ENCODE measurements at regions not wholly inside any gene's neighbourhood (a gene's known extent, or its start where the extent isn't known, plus 50 kb on each side); places are given as distances from the start of the nearest gene placed in this dataset.

DNA sequence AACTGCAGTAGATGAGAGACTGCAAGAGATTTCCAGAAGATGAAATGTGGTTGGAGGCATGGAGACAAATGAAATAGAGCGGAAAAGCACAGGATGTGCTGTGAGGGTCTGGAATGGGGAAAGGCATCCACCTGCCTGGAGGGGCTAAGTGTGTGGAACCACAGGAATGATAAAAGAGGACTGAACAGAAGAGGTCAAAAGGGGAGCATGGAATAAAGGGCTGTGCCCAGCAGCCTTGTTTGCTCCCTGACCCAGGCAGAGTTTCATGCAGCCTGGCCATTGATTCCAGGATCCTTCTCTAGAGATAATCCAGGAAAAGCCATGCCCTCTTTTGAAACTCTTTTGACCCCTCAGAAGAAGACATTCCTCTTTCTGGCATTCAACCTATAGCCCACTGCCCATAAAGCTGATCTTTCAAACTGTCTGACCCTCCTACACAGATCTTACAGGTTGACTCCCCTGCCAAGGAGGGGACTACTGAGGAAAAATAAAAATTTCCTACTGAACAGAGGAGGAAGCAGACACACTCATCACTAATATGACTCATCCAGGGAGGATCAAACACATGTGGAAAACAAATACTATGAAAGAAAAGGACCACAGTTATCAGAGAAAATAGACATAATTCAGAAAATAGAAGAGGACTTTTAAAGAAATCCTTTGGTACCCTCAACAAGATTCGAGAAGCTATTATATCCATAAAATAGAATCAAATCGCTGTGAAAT lies 273.5 kb upstream of the PCSK5 start:
- DNase-seq, result no peak

DNA sequence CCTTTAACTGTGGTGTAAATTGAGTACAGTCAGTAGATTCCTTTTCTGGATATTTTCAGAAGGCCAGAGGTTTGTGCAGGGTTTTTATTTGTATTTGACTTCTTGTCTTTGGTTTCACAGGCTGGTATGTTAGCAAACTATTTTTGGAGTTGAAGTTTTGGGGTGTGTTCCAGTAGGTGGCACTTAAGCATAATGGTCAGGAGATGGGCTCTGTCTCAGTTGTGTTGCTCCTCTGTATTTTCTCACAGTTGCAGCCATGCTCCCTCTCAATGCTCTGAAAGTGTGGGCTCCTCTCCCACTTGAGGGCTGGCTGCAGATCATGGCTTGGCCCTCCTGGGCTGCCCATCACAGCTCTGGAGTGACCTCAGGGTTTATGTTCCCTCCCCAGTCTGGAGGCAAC lies 267.0 kb upstream of the PCSK5 start:
- DNase-seq, result no peak

DNA sequence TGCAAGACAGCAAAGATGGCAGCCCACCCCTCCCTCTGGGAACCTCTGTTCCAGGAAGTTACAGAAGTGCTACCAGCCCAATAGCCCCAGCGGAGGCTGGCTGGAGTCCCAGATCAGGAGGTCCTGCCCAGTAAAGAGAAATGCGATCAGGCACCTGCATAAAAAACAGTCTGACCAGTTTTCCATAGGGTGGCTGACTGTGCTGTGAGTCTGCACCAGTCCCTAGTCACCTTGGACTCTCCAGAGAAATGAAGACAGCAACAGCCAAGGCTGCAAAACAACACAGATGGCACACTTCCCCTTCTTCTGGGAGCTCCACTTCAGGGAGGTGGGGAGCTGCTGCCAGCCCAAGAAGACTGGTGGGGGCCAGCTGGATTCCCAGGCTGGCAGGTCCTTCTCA lies 265.5 kb upstream of the PCSK5 start:
- DNase-seq, result no peak

DNA sequence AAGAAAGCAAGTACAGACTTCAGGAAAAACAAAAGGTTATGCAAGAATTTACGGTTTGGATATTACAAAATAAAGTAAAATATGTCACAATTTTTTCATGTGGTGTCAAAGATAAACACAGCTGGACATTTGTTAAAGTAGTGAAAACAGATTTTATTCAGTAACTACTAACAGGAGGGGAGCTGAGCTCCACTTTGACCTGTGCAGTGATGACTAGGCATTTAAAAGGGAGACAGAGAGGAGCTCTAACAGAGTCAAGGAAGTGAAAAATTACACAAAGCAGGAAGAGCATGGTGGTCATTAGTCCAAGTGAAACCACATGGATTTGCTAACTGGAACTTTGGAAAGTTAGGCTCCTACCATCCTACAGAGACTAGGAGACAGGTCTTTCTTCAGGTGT lies 263.6 kb upstream of the PCSK5 start:
- DNase-seq, result no peak

DNA sequence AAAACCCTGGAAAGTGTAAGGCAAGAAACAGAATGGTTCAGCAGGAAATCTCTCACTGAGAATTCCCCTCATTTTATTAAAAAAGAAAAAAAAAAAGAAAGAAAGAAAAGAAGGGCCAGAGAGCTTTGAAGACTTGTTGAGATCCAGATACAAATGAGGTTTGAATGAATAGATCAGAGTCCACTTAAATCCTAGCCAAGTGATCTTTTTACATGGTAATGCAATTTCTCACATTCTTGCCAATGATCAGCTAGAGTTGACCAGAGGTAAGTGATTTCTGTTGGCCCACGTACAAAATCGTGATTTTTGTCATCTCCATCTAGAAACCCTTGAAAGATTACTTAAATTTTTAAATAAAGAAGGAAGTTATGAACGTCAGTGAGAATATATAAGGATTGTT lies 261.5 kb upstream of the PCSK5 start:
- no peak for DNase-seq

DNA sequence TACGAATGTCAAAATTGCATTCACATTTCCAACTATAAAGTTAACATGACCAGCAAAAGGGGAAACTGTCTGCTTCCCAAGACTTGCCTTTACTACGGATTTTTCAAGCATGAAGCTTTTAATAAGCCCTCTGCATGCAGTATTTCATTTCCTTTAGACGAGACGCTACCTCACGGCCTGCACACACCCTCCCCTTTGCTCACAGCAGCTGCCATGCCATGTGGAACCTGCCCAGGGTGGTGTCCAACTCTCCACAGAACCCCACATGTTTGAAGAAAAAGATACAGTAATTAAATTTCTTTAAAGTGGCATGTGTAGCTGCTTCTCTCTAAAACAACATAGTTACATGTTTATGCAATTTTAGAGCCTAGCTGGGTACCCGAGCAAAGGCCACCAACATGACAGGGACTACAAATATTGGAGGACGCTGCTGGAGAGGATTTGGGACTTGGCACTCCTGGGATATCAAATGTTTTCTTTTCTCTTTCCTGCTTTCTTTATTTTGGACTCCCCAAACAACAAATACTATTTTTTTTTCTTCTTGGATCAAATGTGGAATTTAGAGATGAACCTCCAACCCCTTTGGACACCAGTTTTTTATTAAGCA lies 256.9 kb upstream of the PCSK5 start:
- no peak for DNase-seq

DNA sequence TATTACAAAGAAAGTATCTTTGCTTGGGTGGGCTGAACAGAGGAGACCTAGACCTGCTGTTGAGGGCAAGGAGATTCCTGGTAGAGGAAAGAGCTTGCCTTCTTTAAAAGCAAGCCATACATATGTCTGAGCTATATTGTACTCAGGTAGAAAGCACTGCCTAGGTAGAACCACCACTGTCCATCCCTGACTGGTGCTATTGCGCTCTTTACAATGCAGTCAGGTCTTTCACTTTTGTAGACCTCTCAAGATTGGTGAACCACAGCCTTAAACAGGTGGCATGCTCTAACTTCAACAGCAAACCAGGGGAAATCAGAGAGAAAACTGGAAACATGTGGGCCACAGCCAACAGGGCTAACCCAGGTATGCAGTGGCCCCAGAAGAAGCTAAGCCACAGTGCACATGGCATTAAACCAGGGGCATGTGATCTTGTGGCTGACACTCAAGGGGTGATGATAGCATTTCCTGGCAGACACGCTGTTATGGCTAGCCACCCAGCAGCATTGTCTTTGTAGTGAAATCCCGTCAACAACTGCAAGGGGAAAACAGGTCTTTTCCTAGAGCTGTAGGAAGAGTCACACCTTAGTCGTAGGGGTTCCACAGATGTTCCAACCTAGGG lies 253.9 kb upstream of the PCSK5 start:
- no peak for DNase-seq

DNA sequence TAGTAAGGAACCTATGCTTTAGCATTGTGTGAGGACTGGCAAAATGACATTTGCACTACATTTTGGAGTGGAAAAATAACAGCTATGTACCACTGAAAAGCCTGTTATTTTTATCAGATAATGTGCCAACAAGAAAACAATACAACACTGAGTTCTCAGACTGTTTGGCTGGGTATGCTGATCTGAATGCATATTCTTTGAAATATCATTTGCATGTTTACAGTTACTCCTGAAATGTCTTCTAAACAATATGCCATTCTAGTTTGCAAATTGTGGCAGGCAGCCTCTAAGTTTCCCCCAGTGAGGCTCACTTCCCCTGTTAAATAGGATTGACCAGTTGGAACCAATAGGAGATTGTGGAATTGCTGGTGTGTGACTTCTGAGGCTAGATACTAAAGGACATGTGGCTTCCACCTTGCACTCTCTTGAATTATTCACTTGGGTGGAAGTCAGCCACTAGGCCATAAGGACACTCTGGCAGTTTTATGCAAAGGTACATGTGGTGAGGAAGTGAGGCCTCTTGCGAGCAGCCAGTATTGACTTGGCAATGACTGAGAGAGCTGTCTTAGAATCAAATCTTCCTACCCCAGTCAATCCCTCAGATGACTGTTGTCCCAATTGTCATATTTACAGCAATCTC lies 250.4 kb upstream of the PCSK5 start:
- no peak for DNase-seq

DNA sequence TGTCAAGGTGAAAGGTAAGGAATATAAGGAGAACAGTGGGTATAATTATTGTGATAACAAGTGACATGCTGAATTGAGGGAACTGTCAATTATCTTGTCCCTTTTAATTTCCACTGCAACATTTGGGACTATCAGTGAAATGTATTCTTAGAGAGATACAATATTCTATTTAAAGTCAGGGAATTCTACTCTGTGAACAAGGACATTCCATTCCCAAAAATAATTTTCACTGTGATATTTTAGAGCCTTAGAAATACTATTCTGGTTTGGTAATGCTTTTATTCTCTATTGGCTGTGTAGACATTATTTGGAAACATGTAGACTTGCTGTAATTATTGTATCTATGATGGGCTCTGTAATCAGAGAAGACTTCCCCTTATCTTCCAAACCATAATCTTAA lies 248.0 kb upstream of the PCSK5 start:
- no peak for DNase-seq

DNA sequence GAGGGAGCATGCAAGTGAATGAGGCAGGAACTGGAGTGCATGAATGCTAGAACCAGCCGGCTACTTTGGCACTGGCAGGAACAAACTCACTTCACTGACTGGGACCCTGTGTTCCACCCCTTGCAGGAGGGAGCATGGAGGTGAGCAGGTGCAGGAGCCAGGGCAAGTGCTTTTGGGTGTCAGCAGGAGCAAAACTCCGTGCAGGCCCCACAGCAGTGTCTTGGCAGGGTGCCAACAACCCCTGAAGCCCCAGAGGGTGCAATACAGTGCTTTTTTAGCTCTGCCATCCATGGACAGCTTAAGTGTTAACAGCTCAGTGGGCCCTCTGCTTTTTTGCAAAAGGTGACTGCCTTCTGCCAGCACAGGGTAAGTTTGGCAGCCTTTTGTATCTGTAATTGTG lies 245.8 kb upstream of the PCSK5 start:
- no peak for DNase-seq

DNA sequence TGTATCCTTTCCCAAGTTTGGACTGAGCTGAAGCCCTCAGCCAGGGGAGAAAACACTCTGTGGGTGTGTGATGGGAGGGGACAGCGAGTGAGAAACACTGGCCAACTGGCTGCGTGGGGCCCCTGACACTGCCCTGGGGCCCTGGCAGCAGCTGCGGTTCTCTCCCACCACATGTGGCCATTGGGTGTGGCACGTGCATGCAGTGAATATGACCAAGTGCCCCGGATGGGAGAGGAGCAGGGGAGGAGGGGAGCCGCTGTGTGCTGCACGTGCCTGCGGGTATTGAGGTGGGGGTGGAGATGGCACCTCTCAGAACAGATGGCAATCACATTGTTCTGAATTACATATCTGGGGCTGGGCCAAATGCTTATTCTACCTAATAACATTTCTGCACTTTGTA lies 242.4 kb upstream of the PCSK5 start:
- no peak for DNase-seq

DNA sequence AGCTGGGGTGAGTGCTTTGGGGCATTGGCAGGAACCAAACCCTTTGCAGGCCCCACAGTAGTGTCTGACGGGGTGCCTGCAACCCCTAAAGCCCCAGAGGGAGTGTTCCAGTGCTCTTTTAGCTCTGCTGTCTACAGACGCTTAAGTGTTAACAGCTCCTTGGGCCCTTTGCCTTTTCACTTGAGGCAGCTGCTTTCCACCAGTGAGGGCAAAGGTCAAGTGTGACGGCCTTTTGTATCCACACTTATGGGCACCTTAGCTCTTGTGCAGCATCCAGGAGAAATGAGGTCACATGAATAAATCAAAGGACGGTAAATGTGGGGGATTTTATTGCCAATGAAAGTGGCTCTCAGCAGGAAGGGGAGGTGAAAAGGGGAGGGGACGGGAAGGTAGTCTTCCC lies 241.4 kb upstream of the PCSK5 start:
- DNase-seq, result no peak

DNA sequence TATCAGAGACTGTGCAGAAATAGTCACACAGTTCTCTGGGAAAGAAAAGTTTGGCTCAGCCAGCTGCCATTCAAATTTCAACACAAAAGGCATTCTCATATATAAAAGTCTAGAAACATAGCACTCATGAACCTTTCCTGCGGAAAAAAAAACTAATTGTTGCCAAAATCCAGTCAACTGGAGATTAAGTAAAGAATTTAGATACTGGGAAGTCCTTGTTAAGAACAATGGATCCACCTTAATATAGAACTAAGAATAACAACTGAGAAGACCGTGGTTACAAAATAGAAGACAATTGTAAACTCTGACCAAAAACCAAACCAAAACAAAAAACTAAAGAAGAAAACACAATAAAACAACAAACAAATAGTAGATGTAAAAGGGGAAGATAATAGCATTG lies 238.8 kb upstream of the PCSK5 start:
- no peak for DNase-seq

DNA sequence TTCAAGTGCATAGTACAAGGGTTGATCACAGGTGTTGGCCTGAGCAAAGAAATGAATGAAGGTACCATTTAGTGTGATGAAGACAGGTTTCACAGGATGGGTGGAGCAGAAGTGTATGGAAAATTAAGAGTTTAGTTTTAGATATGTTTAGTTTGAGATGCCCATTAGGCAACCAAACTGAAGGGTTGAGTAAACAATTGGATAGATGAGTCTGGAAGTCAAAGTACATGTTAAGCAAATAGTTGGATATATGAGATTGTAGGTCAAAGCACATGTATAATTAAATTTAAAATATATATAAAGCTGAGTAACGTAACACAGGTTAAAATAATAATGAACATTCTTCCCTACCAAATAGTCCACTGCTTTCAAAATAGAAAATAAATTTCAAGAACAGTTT lies 237.1 kb upstream of the PCSK5 start:
- no peak for DNase-seq

DNA sequence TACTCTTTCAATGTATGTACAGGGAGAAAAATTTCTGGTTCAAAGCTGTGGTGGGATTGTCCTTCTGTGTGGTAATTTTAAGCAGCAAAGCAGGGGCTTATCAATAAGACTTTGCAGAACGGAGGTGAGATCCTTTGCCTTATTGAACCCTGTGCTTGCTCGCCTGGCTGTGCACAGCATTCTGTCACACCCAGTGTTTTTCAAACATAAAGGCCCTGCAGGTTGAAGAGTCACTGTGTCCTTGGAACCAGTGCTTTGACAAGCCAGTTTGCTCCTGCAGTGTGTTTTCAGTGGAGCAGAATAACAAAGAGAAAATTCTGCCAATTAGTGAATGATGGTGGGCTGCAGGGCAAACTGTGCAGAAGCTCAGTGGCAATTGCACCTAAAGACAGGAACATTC lies 236.7 kb upstream of the PCSK5 start:
- no peak for DNase-seq

DNA sequence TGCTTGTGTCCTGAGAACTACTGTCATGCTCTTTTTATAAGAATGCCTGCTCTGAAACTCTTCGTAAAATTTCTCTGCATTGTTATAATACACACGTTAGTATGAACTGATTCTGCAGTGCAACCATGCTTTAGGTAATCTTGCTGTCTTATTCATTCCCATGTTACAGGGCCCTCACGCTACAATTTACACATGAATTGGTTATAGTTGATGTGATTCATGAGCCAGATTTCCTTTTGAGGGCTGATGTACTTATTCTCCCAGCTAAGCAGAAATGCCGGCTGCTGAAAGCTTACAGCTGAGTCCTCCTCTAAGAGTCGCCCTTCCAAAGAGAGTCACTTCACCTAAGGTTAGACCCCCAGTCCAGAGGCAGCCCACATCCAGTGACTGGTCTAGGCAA lies 233.5 kb upstream of the PCSK5 start:
- DNase-seq, result no peak

DNA sequence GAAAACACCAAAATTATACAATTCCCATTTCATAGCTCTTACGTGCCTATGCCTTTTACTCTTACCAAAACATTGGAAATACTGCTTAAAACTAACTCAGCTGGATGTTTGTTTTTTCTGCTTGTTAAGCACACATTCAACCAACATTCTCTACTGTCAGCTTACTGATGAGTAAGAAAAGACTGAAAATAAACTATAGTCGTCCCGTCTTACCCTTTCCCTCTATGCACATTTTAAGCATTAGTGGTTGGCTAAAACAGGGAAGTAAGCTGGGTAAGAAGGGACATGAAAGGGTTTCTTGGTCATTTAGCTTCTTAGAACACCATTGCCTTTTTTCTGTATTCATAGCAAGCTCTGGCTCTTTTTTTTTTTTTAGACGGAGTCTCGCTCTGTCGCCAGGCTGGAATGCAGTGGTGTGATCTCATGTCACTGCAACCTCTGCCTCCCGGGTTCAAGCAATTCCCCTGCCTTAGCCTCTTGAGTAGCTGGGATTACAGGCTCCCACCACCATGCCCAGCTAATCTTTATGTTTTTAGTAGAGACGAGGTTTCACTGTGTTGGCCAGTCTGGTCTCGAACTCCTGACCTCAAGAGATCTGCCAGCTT lies 232.1 kb upstream of the PCSK5 start:
- peak; percentile 18 for DNase-seq

DNA sequence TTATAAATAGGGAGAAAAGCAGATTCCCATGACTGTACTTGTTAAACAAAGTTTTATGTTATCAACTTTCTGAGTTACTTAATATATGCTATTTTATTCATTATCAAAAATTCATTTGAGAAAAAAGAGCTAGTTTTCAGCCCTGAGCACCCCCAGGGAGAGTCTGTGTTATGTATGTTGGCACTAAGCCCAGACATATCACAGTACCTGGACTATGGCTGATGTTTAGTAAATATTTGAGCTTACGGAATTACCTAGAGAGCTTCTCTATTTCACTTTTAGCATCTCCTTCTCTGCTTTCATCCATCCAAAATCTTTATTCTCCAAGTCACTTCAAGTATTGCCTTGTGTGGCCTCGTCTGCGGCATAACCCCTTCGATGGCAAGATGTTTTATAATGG lies 225.9 kb upstream of the PCSK5 start:
- no peak for DNase-seq

DNA sequence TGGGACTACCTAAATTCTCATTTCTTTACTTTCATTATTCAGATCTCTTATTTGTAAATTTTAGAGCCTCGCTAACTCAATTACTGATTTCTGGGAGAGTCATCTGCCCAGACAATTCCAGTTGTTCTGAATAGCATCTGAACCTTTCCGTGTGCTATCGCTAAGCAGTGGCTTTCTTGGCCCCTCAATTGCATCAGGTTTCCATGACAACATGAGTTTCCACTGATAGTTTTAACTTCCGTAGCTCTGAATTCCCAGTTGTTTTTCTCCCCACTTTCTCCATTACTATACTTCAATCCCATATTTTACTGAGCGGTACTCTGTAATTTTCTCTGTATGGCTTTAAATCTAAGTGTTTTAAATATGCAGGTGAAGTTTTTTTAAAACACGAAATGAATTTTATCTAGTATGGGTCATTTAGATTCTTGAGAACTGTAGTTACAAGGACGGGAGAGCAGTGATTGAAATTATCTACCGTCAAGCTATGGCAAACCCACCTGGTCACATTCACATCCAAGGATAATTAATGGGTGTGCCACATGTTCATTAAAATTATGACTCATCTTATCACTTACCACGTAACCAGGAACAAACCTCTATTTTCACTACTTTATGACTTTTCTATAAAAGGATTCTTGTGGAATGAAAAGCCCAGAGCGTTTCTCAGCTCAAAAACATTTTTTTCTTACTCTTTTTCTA lies 223.5 kb upstream of the PCSK5 start:
- DNase-seq, result no peak

DNA sequence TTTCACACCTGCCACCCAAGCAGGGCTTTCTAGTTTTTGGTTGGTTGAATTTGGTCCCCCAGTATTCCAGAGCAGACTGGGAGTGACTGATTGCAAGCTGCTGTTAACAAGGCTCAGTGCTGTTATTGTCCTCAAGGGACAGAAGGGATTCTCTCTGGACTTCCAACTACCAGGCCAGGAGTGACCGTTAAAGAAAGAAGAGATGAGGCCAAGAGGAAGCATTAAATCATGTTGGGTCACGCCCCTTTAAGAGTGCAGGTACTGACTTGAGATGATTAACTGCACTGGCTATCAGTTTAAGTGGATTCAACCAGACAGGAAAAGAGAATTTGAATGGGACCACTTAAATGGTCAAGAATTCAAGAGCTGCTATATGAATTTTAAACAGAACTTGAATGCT lies 220.8 kb upstream of the PCSK5 start:
- no peak for DNase-seq

DNA sequence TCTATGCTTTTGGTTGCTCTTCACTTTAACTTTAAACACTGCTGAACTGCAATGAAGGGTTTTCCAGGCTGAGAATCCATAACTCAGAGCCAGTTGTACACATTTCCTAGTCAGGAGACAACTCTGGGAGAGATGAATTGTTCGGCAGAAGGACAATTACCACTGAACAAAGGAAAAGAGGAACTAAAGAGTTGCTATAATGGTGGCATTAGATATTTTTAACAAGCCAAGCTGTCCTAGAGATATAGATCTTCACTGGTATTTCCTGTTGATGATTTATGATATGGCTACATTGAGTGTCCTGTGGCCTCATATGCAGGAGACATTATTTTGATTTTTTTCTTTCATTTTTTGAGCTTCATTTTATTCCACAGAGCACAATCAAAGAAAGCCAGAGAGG lies 219.1 kb upstream of the PCSK5 start:
- DNase-seq, result no peak

DNA sequence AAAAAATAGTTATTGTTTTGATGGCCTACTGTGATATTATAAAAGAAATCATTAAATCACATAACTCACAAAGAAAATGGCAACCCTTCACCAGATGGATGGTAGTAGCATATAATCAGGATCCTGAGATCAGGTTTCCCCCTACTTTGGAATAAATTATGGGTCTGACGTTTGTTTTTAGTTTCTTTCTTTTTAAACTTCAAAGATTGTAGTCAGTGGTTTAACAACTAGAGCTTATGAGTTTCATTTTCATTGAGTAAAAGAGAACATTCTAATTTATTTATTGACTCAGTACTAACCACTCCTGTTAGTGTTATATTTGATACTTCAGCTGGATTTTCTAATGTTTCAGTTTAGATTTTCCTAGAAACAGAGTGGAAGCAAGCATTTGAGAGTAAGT lies 218.0 kb upstream of the PCSK5 start:
- DNase-seq, result no peak

DNA sequence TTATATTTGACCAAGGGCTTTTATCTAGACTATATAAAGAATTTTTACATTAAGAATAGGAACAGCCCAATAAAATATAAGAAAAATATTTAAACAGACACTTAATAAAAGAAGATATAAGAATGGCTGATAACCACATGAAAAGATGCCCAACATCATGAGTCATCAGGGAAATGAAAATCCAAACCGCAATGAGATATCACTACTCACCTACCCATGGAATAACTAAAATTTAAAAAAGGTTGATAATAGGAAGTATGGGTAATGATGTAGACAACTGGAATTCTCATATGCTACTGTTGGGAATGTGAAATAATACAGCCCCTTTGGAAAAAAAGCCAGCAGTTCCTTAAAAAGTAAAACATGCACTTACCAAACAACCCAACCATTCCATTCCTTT lies 206.9 kb upstream of the PCSK5 start:
- DNase-seq, result no peak

Measured in right kidney (tissue), 1 donor.